Astrocyte (in vitro differentiated cells and primary cell): ENCODE measurements at regions not wholly inside any gene's neighbourhood (a gene's known extent, or its start where the extent isn't known, plus 50 kb on each side); places are given as distances from the start of the nearest gene placed in this dataset.

ENCODE experiments used
- DNase-seq: peaks from one replicate; pipeline ENCODE4 v3.0.0-alpha.2; 2010; ENCODE audit warnings: low read depth
- FAIRE-seq: peaks from 2 replicates; lab custom pipeline; 2011; peaks lifted over from hg19 to GRCh38; lab: Jason Lieb, UNC
- H2AFZ ChIP-seq: 2 replicates; pipeline ENCODE4 v1.6.0; 2012; ENCODE audit warnings: low read depth, low read length, inconsistent platforms
- H3K27ac ChIP-seq: 2 replicates; pipeline ENCODE4 v1.5.1; 2011; ENCODE audit warnings: low read depth, low read length, inconsistent platforms
- H3K27me3 ChIP-seq: 2 replicates; pipeline ENCODE4 v1.6.0; 2011; ENCODE audit warnings: low read length, inconsistent platforms; ENCODE audit not compliant: insufficient read depth
- H3K36me3 ChIP-seq: 2 replicates; pipeline ENCODE4 v1.5.1; 2011; ENCODE audit warnings: low read length, inconsistent platforms; ENCODE audit not compliant: insufficient read depth
- H3K4me1 ChIP-seq: 2 replicates; pipeline ENCODE4 v1.5.1; 2011; ENCODE audit warnings: low read length, inconsistent platforms; ENCODE audit not compliant: insufficient read depth
- H3K4me2 ChIP-seq: 2 replicates; pipeline ENCODE4 v1.6.0; 2012; ENCODE audit warnings: low read length, inconsistent platforms
- H3K4me3 ChIP-seq: 2 replicates; pipeline ENCODE4 v1.5.1; 2011; ENCODE audit warnings: low read depth, mild to moderate bottlenecking, low read length, inconsistent platforms; ENCODE audit not compliant: insufficient read depth
- H3K79me2 ChIP-seq: 2 replicates; pipeline ENCODE4 v1.6.0; 2012; ENCODE audit warnings: mild to moderate bottlenecking, low read length, inconsistent platforms; ENCODE audit not compliant: insufficient read depth
- H3K9ac ChIP-seq: 2 replicates; pipeline ENCODE4 v1.6.0; 2012; ENCODE audit warnings: mild to moderate bottlenecking, low read length, inconsistent platforms
- H3K9me3 ChIP-seq: 2 replicates; pipeline ENCODE4 v1.5.1; 2012; ENCODE audit warnings: low read depth, mild to moderate bottlenecking, low read length, inconsistent platforms; ENCODE audit not compliant: insufficient read depth
- H4K20me1 ChIP-seq: 2 replicates; pipeline ENCODE4 v1.6.0; 2012; ENCODE audit warnings: low read length, inconsistent platforms; ENCODE audit not compliant: insufficient read depth
- H3K27ac Mint-ChIP-seq: one replicate; pipeline ENCODE4 v1.8.0; 2021; ENCODE audit warnings: mild to moderate bottlenecking, mixed read lengths; ENCODE audit not compliant: unreplicated experiment
- H3K27me3 Mint-ChIP-seq: one replicate; pipeline ENCODE4 v1.8.0; 2021; ENCODE audit warnings: low read depth, mixed read lengths; ENCODE audit not compliant: unreplicated experiment
- H3K36me3 Mint-ChIP-seq: one replicate; pipeline ENCODE4 v1.8.0; 2021; ENCODE audit warnings: low read depth, mixed read lengths; ENCODE audit not compliant: unreplicated experiment
- H3K4me1 Mint-ChIP-seq: one replicate; pipeline ENCODE4 v1.8.0; 2021; ENCODE audit warnings: low read depth, mixed read lengths; ENCODE audit not compliant: unreplicated experiment
- H3K4me3 Mint-ChIP-seq: one replicate; pipeline ENCODE4 v1.8.0; 2021; ENCODE audit warnings: mild to moderate bottlenecking, moderate library complexity, mixed read lengths; ENCODE audit not compliant: unreplicated experiment
- H3K9me3 Mint-ChIP-seq: one replicate; pipeline ENCODE4 v1.8.0; 2021; ENCODE audit warnings: mild to moderate bottlenecking, mixed read lengths; ENCODE audit not compliant: unreplicated experiment
- EZH2 ChIP-seq: IDR thresholded peaks from 2 replicates; pipeline ENCODE4 v1.6.1; 2012; ENCODE audit warnings: mild to moderate bottlenecking, low read length, inconsistent platforms; ENCODE audit not compliant: insufficient read depth
- TF ChIP-seq, protein P1 (sequence below): IDR thresholded peaks from 2 replicates; pipeline ENCODE4 v1.5.1; 2011; ENCODE audit warnings: low read depth, mild to moderate bottlenecking, inconsistent platforms, low read length, moderate library complexity; ENCODE audit not compliant: insufficient read depth

DNA sequence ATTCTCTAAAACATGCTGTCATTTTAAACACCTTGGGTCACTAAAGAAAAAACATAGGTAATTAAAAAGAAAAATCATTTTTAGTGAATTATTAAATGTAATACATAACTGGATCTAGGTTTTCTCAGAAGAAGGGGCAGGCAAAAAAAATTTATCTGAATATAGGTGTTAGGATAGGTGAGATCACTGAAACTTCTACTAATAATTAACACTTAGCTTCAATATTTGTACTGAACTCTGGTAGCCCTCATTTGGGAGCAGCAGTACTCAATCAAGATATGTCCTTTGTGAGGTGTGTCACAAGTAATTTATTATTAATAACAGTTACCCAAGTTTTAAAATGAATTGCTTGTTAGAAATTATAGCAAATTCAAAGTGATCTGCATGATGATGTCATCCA, 103.6 kb downstream of the ATP23 start:
- H3K9me3 ChIP-seq: no peaks in the 10 kb centered on the region
- no peaks in the 10 kb centered on the region for H4K20me1 ChIP-seq
- no peaks in the 10 kb centered on the region for H3K4me1 ChIP-seq
- no peaks in the 10 kb centered on the region for H3K27me3 ChIP-seq
- DNase-seq (no peak), FAIRE-seq (no peak)
- Mint-ChIP-seq H3K36me3 (no peaks in the 10 kb centered on the region), H3K27ac (no peak overlapping the region), H3K4me1 (no peaks in the 10 kb centered on the region), H3K4me3 (no peak overlapping the region), H3K27me3 (no peaks in the 10 kb centered on the region), H3K9me3 (peaks cover 2% of the 10 kb centered on the region)
- no peak overlapping the region for H2AFZ ChIP-seq
- TF ChIP-seq, protein P1, sequence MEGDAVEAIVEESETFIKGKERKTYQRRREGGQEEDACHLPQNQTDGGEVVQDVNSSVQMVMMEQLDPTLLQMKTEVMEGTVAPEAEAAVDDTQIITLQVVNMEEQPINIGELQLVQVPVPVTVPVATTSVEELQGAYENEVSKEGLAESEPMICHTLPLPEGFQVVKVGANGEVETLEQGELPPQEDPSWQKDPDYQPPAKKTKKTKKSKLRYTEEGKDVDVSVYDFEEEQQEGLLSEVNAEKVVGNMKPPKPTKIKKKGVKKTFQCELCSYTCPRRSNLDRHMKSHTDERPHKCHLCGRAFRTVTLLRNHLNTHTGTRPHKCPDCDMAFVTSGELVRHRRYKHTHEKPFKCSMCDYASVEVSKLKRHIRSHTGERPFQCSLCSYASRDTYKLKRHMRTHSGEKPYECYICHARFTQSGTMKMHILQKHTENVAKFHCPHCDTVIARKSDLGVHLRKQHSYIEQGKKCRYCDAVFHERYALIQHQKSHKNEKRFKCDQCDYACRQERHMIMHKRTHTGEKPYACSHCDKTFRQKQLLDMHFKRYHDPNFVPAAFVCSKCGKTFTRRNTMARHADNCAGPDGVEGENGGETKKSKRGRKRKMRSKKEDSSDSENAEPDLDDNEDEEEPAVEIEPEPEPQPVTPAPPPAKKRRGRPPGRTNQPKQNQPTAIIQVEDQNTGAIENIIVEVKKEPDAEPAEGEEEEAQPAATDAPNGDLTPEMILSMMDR: no peak
- TF ChIP-seq EZH2: no peak
- H3K9ac ChIP-seq: no peak overlapping the region
- no peaks in the 10 kb centered on the region for H3K36me3 ChIP-seq
- no peak overlapping the region for H3K27ac ChIP-seq
- H3K4me2 ChIP-seq: no peak overlapping the region
- H3K79me2 ChIP-seq: no peaks in the 10 kb centered on the region
- no peak overlapping the region for H3K4me3 ChIP-seq

DNA sequence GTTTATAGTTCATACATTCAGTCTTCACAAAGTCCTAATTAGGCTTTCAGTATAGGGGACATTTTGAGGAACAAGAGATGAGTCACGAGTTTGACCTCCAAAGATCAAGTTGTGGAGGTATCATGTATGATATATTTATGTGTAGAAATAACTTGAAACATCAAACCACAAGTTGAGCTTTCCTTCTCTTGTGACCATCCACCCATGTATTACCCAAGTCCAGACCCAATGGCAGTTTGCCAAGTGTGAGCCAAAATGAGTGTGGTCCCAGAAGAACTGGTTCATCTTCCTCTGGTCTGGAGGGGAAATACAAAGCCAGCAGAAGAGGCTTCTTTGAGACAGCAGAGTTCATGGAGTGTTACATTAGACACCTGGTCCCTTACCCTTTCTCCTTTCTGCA, 104.9 kb downstream of the ATP23 start:
- H3K4me2 ChIP-seq: no peak overlapping the region
- H3K4me1 Mint-ChIP-seq: no peaks in the 10 kb centered on the region
- H3K4me1 ChIP-seq: no peaks in the 10 kb centered on the region
- H3K36me3 Mint-ChIP-seq: no peaks in the 10 kb centered on the region
- DNase-seq (no peak), FAIRE-seq (no peak)
- no peak overlapping the region for H3K9ac ChIP-seq
- no peaks in the 10 kb centered on the region for H3K9me3 ChIP-seq
- no peaks in the 10 kb centered on the region for H3K27me3 Mint-ChIP-seq
- peaks cover 4% of the 10 kb centered on the region for H3K9me3 Mint-ChIP-seq
- TF ChIP-seq, protein P1: no peak
- TF ChIP-seq EZH2: no peak
- no peak overlapping the region for H3K4me3 ChIP-seq
- no peaks in the 10 kb centered on the region for H3K79me2 ChIP-seq
- H2AFZ ChIP-seq: no peak overlapping the region
- H3K36me3 ChIP-seq: no peaks in the 10 kb centered on the region
- H3K27ac Mint-ChIP-seq: no peak overlapping the region
- H3K27me3 ChIP-seq: no peaks in the 10 kb centered on the region
- H3K27ac ChIP-seq: no peak overlapping the region
- H4K20me1 ChIP-seq: no peaks in the 10 kb centered on the region
- no peak overlapping the region for H3K4me3 Mint-ChIP-seq

DNA sequence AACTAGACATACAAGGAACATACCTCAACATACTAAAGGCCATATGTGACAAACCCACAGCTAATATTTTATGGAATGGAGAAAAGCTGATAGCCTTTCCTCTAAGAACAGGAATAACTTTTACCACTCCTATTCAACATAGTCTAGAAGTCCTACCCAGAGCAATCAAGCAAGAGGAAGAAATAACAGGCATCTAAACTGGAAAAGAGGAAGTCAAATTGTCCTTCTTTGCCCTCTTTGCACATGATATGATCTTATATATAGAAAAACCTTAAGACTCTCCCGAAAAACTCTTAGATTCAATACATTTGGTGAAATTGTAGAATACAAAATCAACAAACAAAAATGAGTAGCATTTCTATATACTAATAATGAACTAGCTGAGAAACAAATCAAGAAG, 110.0 kb downstream of the ATP23 start:
- Mint-ChIP-seq H3K36me3 (no peaks in the 10 kb centered on the region), H3K9me3 (peaks cover 11% of the 10 kb centered on the region), H3K4me1 (no peaks in the 10 kb centered on the region), H3K27me3 (no peaks in the 10 kb centered on the region), H3K4me3 (no peak overlapping the region), H3K27ac (no peak overlapping the region)
- Histone ChIP-seq H3K9ac (no peak overlapping the region), H3K4me1 (no peaks in the 10 kb centered on the region), H3K79me2 (no peaks in the 10 kb centered on the region), H3K9me3 (no peaks in the 10 kb centered on the region), H2AFZ (no peak overlapping the region), H4K20me1 (no peaks in the 10 kb centered on the region), H3K27ac (no peak overlapping the region), H3K4me2 (no peak overlapping the region), H3K4me3 (no peak overlapping the region), H3K36me3 (no peaks in the 10 kb centered on the region), H3K27me3 (no peaks in the 10 kb centered on the region)
- TF ChIP-seq, protein P1: no peak
- no peak for TF ChIP-seq EZH2
- FAIRE-seq: no peak
- no peak for DNase-seq
